ENCODE measurements at regions not wholly inside any gene's neighbourhood (a gene's known extent, or its start where the extent isn't known, plus 50 kb on each side); places are given as distances from the start of the nearest gene placed in this dataset.

- H3K36me3 ChIP-seq = no peaks in the 10 kb centered on the region
- DNase-seq = no peak
- peak; percentile 73 for ATAC-seq
- no peak overlapping the region for H3K4me3 ChIP-seq
- peak; percentile 39 to 55 for TF ChIP-seq CTCF (IDR thresholded peaks at IDR 0.05)
- H3K27me3 ChIP-seq = no peaks in the 10 kb centered on the region
- intact Hi-C loops (cut with DNase I) = loop anchor here in 1 of 2 donors (5.0 kb wide), 1 partner anchor 131 kb away; no protein-coding TSS in a partner anchor
- no peak overlapping the region for H3K27ac ChIP-seq
- no peaks in the 10 kb centered on the region for H3K9me3 ChIP-seq
- H3K4me1 ChIP-seq = no peaks in the 10 kb centered on the region
These were observed 65.1 kb upstream of the LRRC55 start for GRCh38 chr11:57116654-57117053.

GRCh38 chr11:57120192-57120965, 61.4 kb upstream of the LRRC55 start:
- H3K27me3 ChIP-seq = no peaks in the 10 kb centered on the region
- TF ChIP-seq CTCF (IDR thresholded peaks at IDR 0.05) = no peak
- H3K36me3 ChIP-seq = no peaks in the 10 kb centered on the region
- ATAC-seq (no peak), DNase-seq (no peak)
- H3K9me3 ChIP-seq = no peaks in the 10 kb centered on the region
- peaks cover 0 to 5% of the 10 kb centered on the region in 2 donors for H3K4me1 ChIP-seq
- no peak overlapping the region for H3K4me3 ChIP-seq
- no peak overlapping the region for H3K27ac ChIP-seq
- intact Hi-C loops (cut with DNase I) = loop anchor here in 1 of 2 donors (10.0 kb wide), 1 partner anchor 276 kb away; no protein-coding TSS in a partner anchor

GRCh38 chr11:57121996-57122395, 59.8 kb upstream of the LRRC55 start:
- Histone ChIP-seq H3K4me3 (no peak overlapping the region), H3K27ac (no peak overlapping the region), H3K36me3 (no peaks in the 10 kb centered on the region), H3K27me3 (no peaks in the 10 kb centered on the region), H3K4me1 (peaks cover 0 to 5% of the 10 kb centered on the region in 2 donors), H3K9me3 (no peaks in the 10 kb centered on the region)
- peak; percentile 66 for ATAC-seq
- intact Hi-C loops (cut with DNase I) = loop anchor here in 1 of 2 donors (10.0 kb wide), 1 partner anchor 277 kb away; no protein-coding TSS in a partner anchor
- no peak for TF ChIP-seq CTCF (IDR thresholded peaks at IDR 0.05)
- no peak for DNase-seq

DNA sequence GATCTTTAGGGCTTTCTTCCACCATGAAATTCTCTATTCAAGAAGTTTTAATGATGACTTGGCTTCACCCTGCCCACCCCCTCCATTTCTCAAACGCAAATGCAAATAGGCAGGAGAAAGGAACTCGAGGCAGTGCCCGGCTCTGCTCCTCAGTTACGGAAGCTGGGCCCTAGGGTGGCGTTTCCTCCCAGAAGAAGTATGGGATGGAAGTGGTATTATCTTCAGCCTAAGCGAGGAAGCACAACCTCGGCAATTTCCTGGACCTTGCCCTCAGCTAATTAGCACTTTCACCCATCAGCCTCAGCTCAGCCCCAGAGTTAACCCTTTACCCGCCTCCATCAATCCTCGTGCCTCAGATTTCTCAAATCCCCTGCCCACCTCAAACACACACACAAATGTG, 58.2 kb upstream of the LRRC55 start:
- no peaks in the 10 kb centered on the region for H3K36me3 ChIP-seq
- H3K27me3 ChIP-seq = no peaks in the 10 kb centered on the region
- peaks cover 0 to 5% of the 10 kb centered on the region in 2 donors for H3K4me1 ChIP-seq
- H3K27ac ChIP-seq = no peak overlapping the region
- no peaks in the 10 kb centered on the region for H3K9me3 ChIP-seq
- DNase-seq = no peak
- no peak overlapping the region for H3K4me3 ChIP-seq
- intact Hi-C loops (cut with DNase I) = loop anchor here in 1 of 2 donors (10.0 kb wide), 1 partner anchor 279 kb away; no protein-coding TSS in a partner anchor
- no peak for ATAC-seq
- TF ChIP-seq CTCF (IDR thresholded peaks at IDR 0.05) = no peak

DNA sequence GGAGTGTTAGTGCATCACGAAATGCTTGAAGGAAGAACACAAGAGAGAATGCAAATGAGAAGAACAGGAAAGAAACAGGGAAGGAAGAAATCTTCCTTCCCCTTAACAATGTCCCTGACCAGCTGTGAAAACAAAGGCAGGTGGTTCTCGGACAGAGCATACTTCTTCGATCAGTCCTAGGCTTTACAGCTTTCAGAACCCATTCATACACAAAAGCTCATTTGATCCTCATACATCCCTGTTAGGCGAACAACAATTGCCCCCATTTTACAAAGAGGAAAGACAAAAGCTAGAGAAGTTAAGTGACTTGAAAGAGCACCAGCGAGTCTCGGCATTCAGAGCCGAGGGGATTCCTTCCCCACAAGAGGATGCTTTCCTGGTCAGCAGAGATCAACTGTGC, 57.2 kb upstream of the LRRC55 start:
- Histone ChIP-seq H3K9me3 (no peaks in the 10 kb centered on the region), H3K36me3 (no peaks in the 10 kb centered on the region), H3K27me3 (no peaks in the 10 kb centered on the region), H3K27ac (peak overlapping the region in 1 of 2 donors; percentile 26), H3K4me1 (peaks cover 0 to 5% of the 10 kb centered on the region in 2 donors), H3K4me3 (no peak overlapping the region)
- DNase-seq (no peak), ATAC-seq (no peak)
- intact Hi-C loops (cut with DNase I) = loop anchor here in 1 of 2 donors (10.0 kb wide), 1 partner anchor 280 kb away; no protein-coding TSS in a partner anchor
- no peak for TF ChIP-seq CTCF (IDR thresholded peaks at IDR 0.05)

Data from left lung (tissue), 4 donors.